ENCODE measurements at regions not wholly inside any gene's neighbourhood (a gene's known extent, or its start where the extent isn't known, plus 50 kb on each side); places are given as distances from the start of the nearest gene placed in this dataset.
"Not testable (repeated sequence)": the region's sequence is repeated elsewhere in the genome, so short reads cannot be mapped to it uniquely, and the experiment has no call there.

DNA sequence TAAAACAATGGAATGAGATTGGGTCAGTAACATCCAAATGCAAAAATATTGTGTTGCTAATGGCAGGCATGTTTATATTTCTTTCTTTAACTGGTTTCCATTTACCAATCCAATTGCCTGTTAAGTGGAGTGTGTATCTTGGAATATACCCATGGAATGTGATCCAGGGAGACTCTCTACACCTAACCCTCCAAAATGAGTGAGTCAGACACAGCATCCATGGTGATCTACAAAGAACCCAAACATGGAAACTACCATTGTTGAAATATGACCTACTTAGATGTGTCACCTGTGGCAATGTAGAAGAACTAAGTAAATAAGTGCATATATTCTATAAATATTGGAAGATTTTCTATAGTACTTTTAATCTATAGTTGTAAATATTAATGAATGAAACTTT lies 110.3 kb downstream of the AREG start:
- no peak for DNase-seq (ENCODE audit: low read depth in 6 of 9, low spot score in 9 of 9)
- no peaks in the 10 kb centered on the region for H3K9me3 ChIP-seq (ENCODE audit: control insufficient read depth in 2 of 2, insufficient read depth in 1 of 2, low read length in 1 of 2)

GRCh38 chr4:74555843-74556242 lies 110.9 kb downstream of the AREG start:
- no peak overlapping the region for H3K27ac ChIP-seq (ENCODE audit: low read depth in 1 of 2, low read length in 1 of 2)
- H3K4me1 ChIP-seq (ENCODE audit: control insufficient read depth in 2 of 2, insufficient read depth in 2 of 2, low read length in 2 of 2), result no peaks in the 10 kb centered on the region
- no peaks in the 10 kb centered on the region for H3K36me3 ChIP-seq (ENCODE audit: control insufficient read depth in 2 of 2, insufficient read depth in 2 of 2, low read length in 1 of 2)
- WGBS, result 99% methylated on average over 1 of the region's 1 CpG
- H3K27me3 ChIP-seq (ENCODE audit: control insufficient read depth in 2 of 2, insufficient read depth in 1 of 2, low read length in 1 of 2), result no peaks in the 10 kb centered on the region
- DNase-seq (ENCODE audit: low read depth in 6 of 9, low spot score in 9 of 9), result no peak
- H3K9me3 ChIP-seq (ENCODE audit: control insufficient read depth in 2 of 2, insufficient read depth in 1 of 2, low read length in 1 of 2), result no peaks in the 10 kb centered on the region
- H3K4me3 ChIP-seq (ENCODE audit: low read length in 2 of 2), result no peak overlapping the region

More for the DNA sequence above, 110.3 kb downstream of the AREG start:
- Histone ChIP-seq H3K4me1 (ENCODE audit: control insufficient read depth in 2 of 2, insufficient read depth in 2 of 2, low read length in 2 of 2) (no peaks in the 10 kb centered on the region), H3K36me3 (ENCODE audit: control insufficient read depth in 2 of 2, insufficient read depth in 2 of 2, low read length in 1 of 2) (no peaks in the 10 kb centered on the region), H3K4me3 (ENCODE audit: low read length in 2 of 2) (no peak overlapping the region), H3K27me3 (ENCODE audit: control insufficient read depth in 2 of 2, insufficient read depth in 1 of 2, low read length in 1 of 2) (no peaks in the 10 kb centered on the region), H3K27ac (ENCODE audit: low read depth in 1 of 2, low read length in 1 of 2) (no peak overlapping the region)

DNA sequence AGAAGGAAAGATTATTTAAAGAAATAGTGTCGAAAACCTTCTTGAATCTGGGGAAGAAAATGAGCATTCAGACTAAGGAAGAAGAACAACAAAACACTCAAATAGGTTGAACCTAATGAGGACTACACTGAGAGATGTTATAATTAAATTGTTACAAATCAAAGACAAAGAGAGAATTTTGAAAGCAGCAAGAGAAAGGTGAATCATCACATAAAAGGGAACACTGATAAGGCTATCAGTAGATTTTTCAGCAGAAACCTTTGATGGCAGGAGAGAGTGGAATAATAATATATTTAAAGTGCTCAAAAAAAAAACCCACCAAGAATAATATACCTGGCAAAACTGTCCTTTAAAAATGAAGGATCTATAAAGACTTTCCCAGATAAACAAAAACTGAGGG lies 114.9 kb downstream of the AREG start:
- no peak for DNase-seq (ENCODE audit: low read depth in 6 of 9, low spot score in 9 of 9)
- Histone ChIP-seq H3K4me1 (ENCODE audit: control insufficient read depth in 2 of 2, insufficient read depth in 2 of 2, low read length in 2 of 2) (no peaks in the 10 kb centered on the region), H3K4me3 (ENCODE audit: low read length in 2 of 2) (no peak overlapping the region), H3K9me3 (ENCODE audit: control insufficient read depth in 2 of 2, insufficient read depth in 1 of 2, low read length in 1 of 2) (no peaks in the 10 kb centered on the region), H3K27ac (ENCODE audit: low read depth in 1 of 2, low read length in 1 of 2) (no peak overlapping the region), H3K36me3 (ENCODE audit: control insufficient read depth in 2 of 2, insufficient read depth in 2 of 2, low read length in 1 of 2) (no peaks in the 10 kb centered on the region), H3K27me3 (ENCODE audit: control insufficient read depth in 2 of 2, insufficient read depth in 1 of 2, low read length in 1 of 2) (no peaks in the 10 kb centered on the region)
- WGBS, result 53% methylated on average over 1 of the region's 1 CpG

DNA sequence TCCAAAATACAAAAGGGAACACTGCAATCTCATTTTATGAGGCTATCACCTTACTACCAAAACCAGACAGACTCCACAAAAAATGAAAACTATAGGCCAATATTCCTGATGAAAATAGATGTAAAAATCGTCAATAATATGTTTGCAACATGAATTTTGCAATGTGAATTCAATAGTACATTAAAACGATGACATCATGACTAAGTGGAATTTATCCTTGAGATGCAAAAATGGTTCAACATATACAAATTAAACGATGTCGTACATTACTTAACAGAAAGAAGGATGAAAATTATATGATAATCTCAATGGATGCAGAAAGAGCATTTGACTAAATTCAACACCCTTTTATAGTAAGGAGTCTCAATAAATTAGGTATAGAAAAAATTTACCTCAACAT lies 123.0 kb downstream of the AREG start:
- DNase-seq (ENCODE audit: low read depth in 6 of 9, low spot score in 9 of 9), result no peak
- Histone ChIP-seq H3K27ac (ENCODE audit: low read depth in 1 of 2, low read length in 1 of 2) (no peak overlapping the region), H3K4me1 (ENCODE audit: control insufficient read depth in 2 of 2, insufficient read depth in 2 of 2, low read length in 2 of 2) (no peaks in the 10 kb centered on the region), H3K36me3 (ENCODE audit: control insufficient read depth in 2 of 2, insufficient read depth in 2 of 2, low read length in 1 of 2) (no peaks in the 10 kb centered on the region), H3K9me3 (ENCODE audit: control insufficient read depth in 2 of 2, insufficient read depth in 1 of 2, low read length in 1 of 2) (no peaks in the 10 kb centered on the region), H3K27me3 (ENCODE audit: control insufficient read depth in 2 of 2, insufficient read depth in 1 of 2, low read length in 1 of 2) (no peaks in the 10 kb centered on the region), H3K4me3 (ENCODE audit: low read length in 2 of 2) (no peak overlapping the region)
- 92% methylated on average over 4 of the region's 4 CpGs for WGBS

DNA sequence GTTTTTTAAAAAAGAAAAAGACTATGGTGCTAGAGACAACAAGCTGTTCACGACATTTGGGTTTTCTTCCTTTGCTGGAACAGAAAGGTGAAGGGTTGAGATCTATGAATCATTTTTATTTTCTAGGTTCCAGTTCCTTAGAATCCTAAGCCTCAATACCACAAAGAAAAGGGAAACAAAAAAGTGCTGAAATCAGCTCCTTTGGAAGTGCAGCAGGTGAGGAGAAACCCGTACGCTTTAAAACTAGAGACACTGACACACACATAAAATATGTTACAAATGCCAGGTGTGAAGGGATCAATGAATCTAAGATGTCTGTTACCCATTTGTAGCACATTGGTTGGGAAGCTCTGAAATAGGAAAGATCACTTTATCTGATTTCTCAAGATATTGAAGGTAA lies 125.2 kb downstream of the AREG start:
- Histone ChIP-seq H3K36me3 (ENCODE audit: control insufficient read depth in 2 of 2, insufficient read depth in 2 of 2, low read length in 1 of 2) (no peaks in the 10 kb centered on the region), H3K9me3 (ENCODE audit: control insufficient read depth in 2 of 2, insufficient read depth in 1 of 2, low read length in 1 of 2) (no peaks in the 10 kb centered on the region), H3K4me3 (ENCODE audit: low read length in 2 of 2) (no peak overlapping the region), H3K4me1 (ENCODE audit: control insufficient read depth in 2 of 2, insufficient read depth in 2 of 2, low read length in 2 of 2) (no peaks in the 10 kb centered on the region), H3K27me3 (ENCODE audit: control insufficient read depth in 2 of 2, insufficient read depth in 1 of 2, low read length in 1 of 2) (no peaks in the 10 kb centered on the region), H3K27ac (ENCODE audit: low read depth in 1 of 2, low read length in 1 of 2) (no peak overlapping the region)
- WGBS, result 91% methylated on average over 3 of the region's 3 CpGs
- DNase-seq (ENCODE audit: low read depth in 6 of 9, low spot score in 9 of 9), result no peak

DNA sequence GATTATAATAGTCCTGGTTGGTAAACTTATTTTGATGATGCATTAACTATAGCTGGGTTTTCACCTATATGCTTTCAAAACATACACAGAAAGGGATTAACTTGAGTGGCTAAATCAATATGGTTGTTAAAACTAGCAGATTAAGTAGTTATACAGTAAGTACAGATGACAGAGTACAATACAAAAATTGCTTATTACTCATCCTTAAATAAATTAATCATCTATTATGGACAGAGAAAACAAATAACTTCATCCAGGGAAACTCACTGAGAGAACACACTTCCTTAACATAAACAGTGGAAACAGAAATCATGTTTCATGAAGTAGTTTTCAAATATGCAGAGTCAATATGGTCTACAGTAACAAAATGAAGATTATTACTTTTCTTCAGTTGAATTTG lies 133.4 kb downstream of the AREG start:
- Histone ChIP-seq H3K4me1 (ENCODE audit: control insufficient read depth in 2 of 2, insufficient read depth in 2 of 2, low read length in 2 of 2) (no peaks in the 10 kb centered on the region), H3K9me3 (ENCODE audit: control insufficient read depth in 2 of 2, insufficient read depth in 1 of 2, low read length in 1 of 2) (no peaks in the 10 kb centered on the region), H3K36me3 (ENCODE audit: control insufficient read depth in 2 of 2, insufficient read depth in 2 of 2, low read length in 1 of 2) (no peaks in the 10 kb centered on the region), H3K27me3 (ENCODE audit: control insufficient read depth in 2 of 2, insufficient read depth in 1 of 2, low read length in 1 of 2) (no peaks in the 10 kb centered on the region), H3K4me3 (ENCODE audit: low read length in 2 of 2) (no peak overlapping the region), H3K27ac (ENCODE audit: low read depth in 1 of 2, low read length in 1 of 2) (no peak overlapping the region)
- no peak for DNase-seq (ENCODE audit: low read depth in 6 of 9, low spot score in 9 of 9)

- not testable (repeated sequence) for H3K4me3 ChIP-seq (ENCODE audit: low read length in 2 of 2); H3K9me3 ChIP-seq (ENCODE audit: control insufficient read depth in 2 of 2, insufficient read depth in 1 of 2, low read length in 1 of 2); H3K36me3 ChIP-seq (ENCODE audit: control insufficient read depth in 2 of 2, insufficient read depth in 2 of 2, low read length in 1 of 2); H3K27ac ChIP-seq (ENCODE audit: low read depth in 1 of 2, low read length in 1 of 2); DNase-seq (ENCODE audit: low read depth in 6 of 9, low spot score in 9 of 9); H3K4me1 ChIP-seq (ENCODE audit: control insufficient read depth in 2 of 2, insufficient read depth in 2 of 2, low read length in 2 of 2); H3K27me3 ChIP-seq (ENCODE audit: control insufficient read depth in 2 of 2, insufficient read depth in 1 of 2, low read length in 1 of 2)
- whole genome bisulfite sequencing, result 88% methylated on average over 19 of the region's 19 CpGs
Measured at GRCh38 chr4:74578865-74579264, 133.9 kb downstream of the AREG start.

DNA sequence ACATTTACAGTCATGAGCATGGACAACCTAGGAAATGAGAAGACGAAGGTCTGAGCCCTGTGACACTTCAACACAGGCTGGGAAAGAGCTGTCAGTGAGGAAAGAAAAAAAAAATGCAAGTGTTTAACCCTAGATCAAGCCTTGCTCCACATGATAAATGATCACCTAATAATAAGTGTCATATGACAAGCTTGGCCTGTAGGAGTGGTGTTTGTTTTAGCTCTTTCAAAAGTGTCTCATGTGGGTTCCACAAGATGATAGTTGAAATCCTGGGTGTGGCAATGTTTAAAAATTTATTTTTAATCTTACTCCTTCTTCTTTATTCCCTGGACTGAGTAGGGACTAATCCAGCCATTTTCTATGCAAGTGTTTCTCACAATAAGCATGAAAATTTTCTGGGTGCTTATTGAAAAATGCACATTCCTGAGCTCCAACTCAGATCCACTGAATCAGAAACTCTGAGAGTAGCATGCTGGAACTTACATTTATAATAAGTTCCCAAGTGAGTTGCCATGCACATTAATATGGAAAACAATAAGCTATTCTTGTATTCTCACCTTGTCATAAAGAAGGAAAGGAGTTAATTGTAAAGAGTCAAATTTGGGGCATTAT lies 138.3 kb downstream of the AREG start:
- WGBS, result 32% methylated on average over 1 of the region's 1 CpG
- Histone ChIP-seq H3K27ac (ENCODE audit: low read depth in 1 of 2, low read length in 1 of 2) (no peak overlapping the region), H3K4me3 (ENCODE audit: low read length in 2 of 2) (no peak overlapping the region), H3K36me3 (ENCODE audit: control insufficient read depth in 2 of 2, insufficient read depth in 2 of 2, low read length in 1 of 2) (no peaks in the 10 kb centered on the region), H3K4me1 (ENCODE audit: control insufficient read depth in 2 of 2, insufficient read depth in 2 of 2, low read length in 2 of 2) (no peaks in the 10 kb centered on the region), H3K9me3 (ENCODE audit: control insufficient read depth in 2 of 2, insufficient read depth in 1 of 2, low read length in 1 of 2) (no peaks in the 10 kb centered on the region), H3K27me3 (ENCODE audit: control insufficient read depth in 2 of 2, insufficient read depth in 1 of 2, low read length in 1 of 2) (no peaks in the 10 kb centered on the region)
- DNase-seq (ENCODE audit: low read depth in 6 of 9, low spot score in 9 of 9), result no peak

GRCh38 chr4:74583757-74584156 lies 138.8 kb downstream of the AREG start:
- DNase-seq (ENCODE audit: low read depth in 6 of 9, low spot score in 9 of 9), result no peak
- Histone ChIP-seq H3K4me1 (ENCODE audit: control insufficient read depth in 2 of 2, insufficient read depth in 2 of 2, low read length in 2 of 2) (no peaks in the 10 kb centered on the region), H3K36me3 (ENCODE audit: control insufficient read depth in 2 of 2, insufficient read depth in 2 of 2, low read length in 1 of 2) (no peaks in the 10 kb centered on the region), H3K27ac (ENCODE audit: low read depth in 1 of 2, low read length in 1 of 2) (no peak overlapping the region), H3K9me3 (ENCODE audit: control insufficient read depth in 2 of 2, insufficient read depth in 1 of 2, low read length in 1 of 2) (no peaks in the 10 kb centered on the region), H3K27me3 (ENCODE audit: control insufficient read depth in 2 of 2, insufficient read depth in 1 of 2, low read length in 1 of 2) (no peaks in the 10 kb centered on the region), H3K4me3 (ENCODE audit: low read length in 2 of 2) (no peak overlapping the region)

- H3K27me3 ChIP-seq (ENCODE audit: control insufficient read depth in 2 of 2, insufficient read depth in 1 of 2, low read length in 1 of 2), result no peaks in the 10 kb centered on the region
- H3K4me1 ChIP-seq (ENCODE audit: control insufficient read depth in 2 of 2, insufficient read depth in 2 of 2, low read length in 2 of 2), result no peaks in the 10 kb centered on the region
- no peak overlapping the region for H3K27ac ChIP-seq (ENCODE audit: low read depth in 1 of 2, low read length in 1 of 2)
- no peaks in the 10 kb centered on the region for H3K36me3 ChIP-seq (ENCODE audit: control insufficient read depth in 2 of 2, insufficient read depth in 2 of 2, low read length in 1 of 2)
- no peak overlapping the region for H3K4me3 ChIP-seq (ENCODE audit: low read length in 2 of 2)
- DNase-seq (ENCODE audit: low read depth in 6 of 9, low spot score in 9 of 9), result no peak
- H3K9me3 ChIP-seq (ENCODE audit: control insufficient read depth in 2 of 2, insufficient read depth in 1 of 2, low read length in 1 of 2), result no peaks in the 10 kb centered on the region
- 96% methylated on average over 5 of the region's 5 CpGs for WGBS
Measured at GRCh38 chr4:74588350-74588749, 143.4 kb downstream of the AREG start.
